Stimulated activated CD4-positive, alpha-beta T cell treated with anti-CD3 and anti-CD28 coated beads, Interleukin-2, amount 100 ng/mL, for 48 hours (primary cell): ENCODE measurements at regions not wholly inside any gene's neighbourhood (a gene's known extent, or its start where the extent isn't known, plus 50 kb on each side); places are given as distances from the start of the nearest gene placed in this dataset.

Experiments used
- DNase-seq, 2 donors: peaks; one replicate each; pipeline ENCODE4 v3.0.0-alpha.2; 2020

GRCh38 chr18:39692367-39693015 is 2126.9 kb upstream of the CELF4 start:
- no peak for DNase-seq

- DNase-seq: no peak
Observed at GRCh38 chr18:39685303-39685902, 2119.8 kb upstream of the CELF4 start.

- DNase-seq: no peak
Observed at GRCh38 chr18:39681061-39681460, 2115.5 kb upstream of the CELF4 start.

GRCh38 chr18:39675906-39676305 is 2110.3 kb upstream of the CELF4 start:
- no peak for DNase-seq

- no peak for DNase-seq
Observed at GRCh38 chr18:39675368-39675767, 2109.8 kb upstream of the CELF4 start.

GRCh38 chr18:39672171-39672570 is 2106.6 kb upstream of the CELF4 start:
- no peak for DNase-seq

- no peak for DNase-seq
Observed at GRCh38 chr18:39667905-39668304, 2102.3 kb upstream of the CELF4 start.

GRCh38 chr18:39666541-39666940 is 2100.9 kb upstream of the CELF4 start:
- no peak for DNase-seq

GRCh38 chr18:39661856-39662366 is 2096.3 kb upstream of the CELF4 start:
- DNase-seq: no peak

GRCh38 chr18:39660141-39660540 is 2094.5 kb upstream of the CELF4 start:
- DNase-seq: no peak

GRCh38 chr18:39655341-39655740 is 2089.7 kb upstream of the CELF4 start:
- no peak for DNase-seq

GRCh38 chr18:39653221-39653620 is 2087.6 kb upstream of the CELF4 start:
- DNase-seq: no peak

GRCh38 chr18:39648616-39649015 is 2083.0 kb upstream of the CELF4 start:
- DNase-seq: no peak

GRCh38 chr18:39647627-39648534 is 2082.3 kb upstream of the CELF4 start:
- DNase-seq: no peak

GRCh38 chr18:39638224-39638623 is 2072.6 kb upstream of the CELF4 start:
- no peak for DNase-seq

- DNase-seq: no peak
Observed at GRCh38 chr18:39636931-39637330, 2071.3 kb upstream of the CELF4 start.

GRCh38 chr18:39635966-39636365 is 2070.4 kb upstream of the CELF4 start:
- no peak for DNase-seq

- no peak for DNase-seq
Observed at GRCh38 chr18:39635192-39635591, 2069.6 kb upstream of the CELF4 start.

- no peak for DNase-seq
Observed at GRCh38 chr18:39627936-39628335, 2062.3 kb upstream of the CELF4 start.

- no peak for DNase-seq
Observed at GRCh38 chr18:39624961-39625360, 2059.4 kb upstream of the CELF4 start.

- DNase-seq: no peak
Observed at GRCh38 chr18:39622431-39622830, 2056.8 kb upstream of the CELF4 start.

- no peak for DNase-seq
Observed at GRCh38 chr18:39620551-39621168, 2055.1 kb upstream of the CELF4 start.
